K562 (cell line): ENCODE measurements at regions not wholly inside any gene's neighbourhood (a gene's known extent, or its start where the extent isn't known, plus 50 kb on each side); places are given as distances from the start of the nearest gene placed in this dataset.

Experiments used
- ATAC-seq: fragments of 200-7000 bp; cut with Tn5 transposase; 3 replicates; pipeline ENCODE4 v1.9.1; 2020; ENCODE audit warnings: moderate library complexity
- BruUV-seq: library from RNA; stranded (reverse); fragments of 400-500 nt; replicated peaks from 2 replicates; lab custom pipeline; 2021; lab: Mats Ljungman, UMichigan
- CTCF ChIA-PET: fragments of 300-600 bp; formaldehyde crosslinking; extraction: SDS; loops from one replicate; lab custom pipeline; 2021; ENCODE audit warnings: low intra/inter-chr PET ratio; lab: Yijun Ruan, JAX
- POLR2A ChIA-PET: fragments of 300-600, 350-650 bp; sonication (Branson Sonifier 250); formaldehyde crosslinking; extraction: SDS; loops from one replicate; lab custom pipeline; 2021; ENCODE audit warnings: antibody characterized with exemption, inconsistent platforms; lab: Yijun Ruan, JAX
- DNase-seq, 4 experiments: peaks; one replicate each; pipeline versions ENCODE4 v3.0.0 to v3.0.0-alpha.2; 2011 to 2018; ENCODE audit warnings: low spot score in 3 of 4, mixed read lengths in 3 of 4; ENCODE audit errors: extremely low read depth in 1 of 4
- FAIRE-seq: peaks from 2 replicates; lab custom pipeline; 2011; peaks lifted over from hg19 to GRCh38; lab: Jason Lieb, UNC
- H2AFZ ChIP-seq: 2 replicates; pipeline ENCODE4 v1.6.0; 2011; ENCODE audit warnings: low read depth, low read length, control low read depth, inconsistent platforms
- H3K27ac ChIP-seq: fragments of 200-600 bp; 3 replicates; pipeline ENCODE4 v1.8.0; 2011; ENCODE audit warnings: low read depth, mild to moderate bottlenecking, control low read depth, inconsistent platforms, low read length, moderate library complexity, mixed read lengths; ENCODE audit errors: extremely low read depth
- H3K27me3 ChIP-seq, 2 experiments: fragments of 300-600 bp in 1 of 2; 2 replicates in 1 of 2; 3 replicates in 1 of 2; pipeline versions ENCODE4 v1.6.0 to v1.8.0; 2011; ENCODE audit warnings: inconsistent platforms in 2 of 2, low read length in 2 of 2, mild to moderate bottlenecking in 1 of 2, mixed read lengths in 1 of 2, moderate library complexity in 1 of 2; ENCODE audit not compliant: control insufficient read depth in 2 of 2, insufficient read depth in 2 of 2
- H3K36me3 ChIP-seq: fragments of 300-600 bp; 3 replicates; pipeline ENCODE4 v1.8.0; 2011; ENCODE audit warnings: mild to moderate bottlenecking, low read length, inconsistent platforms; ENCODE audit not compliant: control insufficient read depth, insufficient read depth
- H3K4me1 ChIP-seq, 2 experiments: fragments of 200-600 bp in 1 of 2; replicated peaks in 1 of 2; 2 replicates in 1 of 2; 3 replicates in 1 of 2; pipeline versions ENCODE4 v1.5.1 to v1.8.0; 2011; ENCODE audit warnings: inconsistent platforms in 2 of 2, low read length in 2 of 2, mild to moderate bottlenecking in 1 of 2, mixed read lengths in 1 of 2, moderate library complexity in 1 of 2; ENCODE audit not compliant: control insufficient read depth in 2 of 2, insufficient read depth in 2 of 2
- H3K4me2 ChIP-seq: 2 replicates; pipeline ENCODE4 v1.6.1; 2011; ENCODE audit warnings: low read length, control low read depth, inconsistent platforms, mixed read lengths; ENCODE audit not compliant: insufficient read depth
- H3K4me3 ChIP-seq: fragments of 200-600 bp; sonication (generic), shearing (Covaris generic); 2 replicates; pipeline ENCODE4 v1.5.1; 2016; ENCODE audit warnings: control low read depth, inconsistent platforms
- H3K79me2 ChIP-seq: fragments of 200-600 bp; 3 replicates; pipeline ENCODE4 v1.8.0; 2011; ENCODE audit warnings: low read length, inconsistent platforms; ENCODE audit not compliant: control insufficient read depth, insufficient read depth
- H3K9ac ChIP-seq, 2 experiments: 2 replicates each; pipeline versions ENCODE4 v1.6.0 to v1.6.1; 2011; ENCODE audit warnings: low read depth in 2 of 2, low read length in 2 of 2, control low read depth in 1 of 2, inconsistent platforms in 1 of 2, mild to moderate bottlenecking in 1 of 2, mixed read lengths in 1 of 2; ENCODE audit not compliant: insufficient read depth in 1 of 2
- H3K9me1 ChIP-seq: one replicate; pipeline ENCODE4 v1.6.0; 2011; ENCODE audit warnings: inconsistent platforms, mild to moderate bottlenecking, low read length, moderate library complexity; ENCODE audit not compliant: control insufficient read depth, insufficient read depth
- H3K9me3 ChIP-seq: replicated peaks from 2 replicates; pipeline ENCODE4 v1.5.1; 2011; ENCODE audit warnings: low read depth, low read length, inconsistent platforms; ENCODE audit not compliant: control insufficient read depth, insufficient read depth
- H4K20me1 ChIP-seq: replicated peaks from 2 replicates; pipeline ENCODE4 v1.6.1; 2011; ENCODE audit warnings: low read length, inconsistent platforms, mixed read lengths; ENCODE audit not compliant: control insufficient read depth, insufficient read depth
- ARNT ChIP-seq, 2 experiments: fragments of 450-650 bp; IDR thresholded peaks; 2 replicates each; pipeline ENCODE4 v1.6.1; 2016; ENCODE audit warnings: mild to moderate bottlenecking in 1 of 2
- CREB3 ChIP-seq: fragments of 450-650 bp; conservative IDR thresholded peaks from 2 replicates; pipeline ENCODE4 v1.6.1; 2016; ENCODE audit warnings: missing genetic modification characterization, low read depth, mild to moderate bottlenecking, missing compliant biosample characterization, moderate library complexity
- EHMT2 ChIP-seq: fragments of 450-650 bp; IDR thresholded peaks from 2 replicates; pipeline ENCODE4 v1.6.1; 2018; ENCODE audit warnings: antibody characterized with exemption
- ETV5 ChIP-seq: sonication (generic); formaldehyde crosslinking; IDR thresholded peaks from 2 replicates; pipeline ENCODE4 v1.4.0; 2020; ENCODE audit warnings: low read depth, mild to moderate bottlenecking, missing genetic modification reagents
- GTF2F1 ChIP-seq: IDR thresholded peaks from 2 replicates; pipeline ENCODE4 v1.6.1; 2011; ENCODE audit warnings: low read depth, low read length, improper control_type of control experiment
- RBM14 ChIP-seq: fragments of 200-400 bp; formaldehyde crosslinking; IDR thresholded peaks from 2 replicates; pipeline ENCODE4 v1.6.1; 2018; ENCODE audit warnings: low read depth, mild to moderate bottlenecking, low read length, moderate library complexity, borderline replicate concordance; ENCODE audit not compliant: insufficient read depth
- RHOXF2B ChIP-seq: fragments of 250-450 bp; sonication (Bioruptor Pico); conservative IDR thresholded peaks from 2 replicates; pipeline ENCODE4 v1.5.1; 2021
- SAP30 ChIP-seq: fragments of 200-600 bp; sonication (generic); IDR thresholded peaks from 2 replicates; pipeline ENCODE4 v1.6.1; 2012; ENCODE audit warnings: borderline replicate concordance, low read depth, mild to moderate bottlenecking, moderate library complexity, low read length, control low read depth, inconsistent platforms; ENCODE audit not compliant: insufficient read depth, poor library complexity, severe bottlenecking
- THAP12 ChIP-seq: fragments of 250-450 bp; sonication (Bioruptor Pico); IDR thresholded peaks from 2 replicates; pipeline ENCODE4 v1.9.0; 2021; ENCODE audit warnings: mild to moderate bottlenecking, inconsistent platforms
- XRCC3 ChIP-seq: fragments of 450-650 bp; IDR thresholded peaks from 2 replicates; pipeline ENCODE4 v1.6.1; 2017; ENCODE audit warnings: mild to moderate bottlenecking, moderate library complexity
- XRCC4 ChIP-seq: IDR thresholded peaks from one replicate; pipeline ENCODE4 v1.6.1; 2011; ENCODE audit not compliant: insufficient read depth, insufficient read length; ENCODE audit errors: extremely low read depth
- ZNF217 ChIP-seq: sonication (generic); formaldehyde crosslinking; IDR thresholded peaks from 2 replicates; pipeline ENCODE4 v1.8.0; 2022; ENCODE audit warnings: mild to moderate bottlenecking, missing genetic modification reagents
- in situ Hi-C: fragments of 300-500 bp; cut with MboI; formaldehyde crosslinking; loops from 4 replicates; pipeline ENCODE4 v1.15.0; 2018; ENCODE audit warnings: inconsistent platforms, mixed read lengths
- intact Hi-C: fragments of 100-400 bp; cut with micrococcal nuclease; formaldehyde crosslinking; loops from 2 replicates; pipeline ENCODE4 v1.14.2; 2022

GRCh38 chr3:21013566-21013965 lies 737.4 kb downstream of the ZNF385D start:
- no TSS peak for BruUV-seq
- no peak for TF ChIP-seq RBM14
- no peak for TF ChIP-seq GTF2F1
- TF ChIP-seq ZNF217 (CRISPR knock-in tag), result no peak
- TF ChIP-seq XRCC3, result no peak
- TF ChIP-seq CREB3, result no peak
- no peak for TF ChIP-seq XRCC4
- no peak for TF ChIP-seq EHMT2
- no peak for TF ChIP-seq ARNT (IDR thresholded peaks at IDR 0.05)
- no peak for TF ChIP-seq SAP30
- TF ChIP-seq ETV5, result no peak
- TF ChIP-seq THAP12 (CRISPR knock-in tag), result no peak
- no peak for TF ChIP-seq RHOXF2B (CRISPR knock-in tag)
- DNase-seq, result no peak
- no peak overlapping the region for H2AFZ ChIP-seq
- H3K9ac ChIP-seq, result no peak overlapping the region
- no peaks in the 10 kb centered on the region for H3K9me3 ChIP-seq
- no peak overlapping the region for H3K4me2 ChIP-seq
- H3K9me1 ChIP-seq, result no peaks in the 10 kb centered on the region
- H3K27ac ChIP-seq, result no peak overlapping the region
- in situ Hi-C loops (no loop called here), intact Hi-C loops (no loop called here)
- H3K4me3 ChIP-seq, result no peak overlapping the region
- no peak for FAIRE-seq
- no peaks in the 10 kb centered on the region for H3K36me3 ChIP-seq
- no peaks in the 10 kb centered on the region for H3K4me1 ChIP-seq
- ChIA-PET POLR2A (no interaction called here), CTCF (no interaction called here)
- no peaks in the 10 kb centered on the region for H3K79me2 ChIP-seq
- H3K27me3 ChIP-seq, result no peaks in the 10 kb centered on the region
- H4K20me1 ChIP-seq, result no peaks in the 10 kb centered on the region
- ATAC-seq, result no peak
